ENCODE measurements at regions not wholly inside any gene's neighbourhood (a gene's known extent, or its start where the extent isn't known, plus 50 kb on each side); places are given as distances from the start of the nearest gene placed in this dataset.
A peak's percentile ranks its signal among the peaks of the same experiment; 100 is the strongest.

- TF ChIP-seq WRNIP1 (IDR thresholded peaks at IDR 0.05; ENCODE audit: borderline replicate concordance, low read depth, low read length), result no peak
Measured at GRCh38 chr12:28645436-28645835, 455.2 kb downstream of the CCDC91 start (continued).

GRCh38 chr12:28645891-28646290 lies 455.6 kb downstream of the CCDC91 start:
- RAD21 ChIA-PET (ENCODE audit: unreplicated experiment), result no interaction called here
- ATAC-seq, result 0 out of 3 replicates have a peak, but pooled peaks have one; percentile 19
- no peaks in the 10 kb centered on the region for H3K36me3 ChIP-seq (ENCODE audit: control insufficient read depth in 2 of 2, insufficient read depth in 2 of 2, low read length in 1 of 2)
- POLR2A ChIA-PET, result no interaction called here
- no TSS peak for BruUV-seq (replicated peaks)
- H3K4me2 ChIP-seq (ENCODE audit: control insufficient read depth, insufficient read depth), result no peak overlapping the region
- H3K79me2 ChIP-seq (ENCODE audit: control insufficient read depth, insufficient read depth, low read length), result no peaks in the 10 kb centered on the region
- H3K27ac ChIP-seq (ENCODE audit: control insufficient read depth, insufficient read depth), result no peak overlapping the region
- FAIRE-seq, result no peak
- no peak for DNase-seq (ENCODE audit: low read depth, low spot score)
- no peaks in the 10 kb centered on the region for H3K27me3 ChIP-seq (replicated peaks in 1 of 2; ENCODE audit: control insufficient read depth in 2 of 2, insufficient read depth in 2 of 2, low read length in 1 of 2)
- WGBS (ENCODE audit: insufficient coverage, insufficient replicate concordance, low lambda C conversion rate, missing lambda C conversion rate), result 72% methylated on average over 13 of the region's 13 CpGs
- no peaks in the 10 kb centered on the region for H4K20me1 ChIP-seq (ENCODE audit: control insufficient read depth, insufficient read depth)
- no peak overlapping the region for H2AFZ ChIP-seq (ENCODE audit: control insufficient read depth, low read depth, low read length)
- CTCF ChIA-PET, result no interaction called here
- H3K9ac ChIP-seq (ENCODE audit: control insufficient read depth, insufficient read depth, low read length), result no peak overlapping the region
- in situ Hi-C loops (cut with MboI), result no loop called here
- no peaks in the 10 kb centered on the region for H3K9me3 ChIP-seq (replicated peaks; ENCODE audit: control insufficient read depth, insufficient read depth, low read length)
- no peak overlapping the region for H3K4me3 ChIP-seq
- intact Hi-C loops (cut with micrococcal nuclease; ENCODE audit: unreplicated experiment), result no loop called here
- no peaks in the 10 kb centered on the region for H3K4me1 ChIP-seq (ENCODE audit: control insufficient read depth, insufficient read depth, low read length)
- SMC1A ChIA-PET (ENCODE audit: uncharacterized antibody, unreplicated experiment), result no interaction called here
- TF ChIP-seq BHLHE40 (IDR thresholded peaks at IDR 0.05; ENCODE audit: borderline replicate concordance in 1 of 2, low read depth in 2 of 2, low read length in 1 of 2) (no peak), REST (IDR thresholded peaks at IDR 0.05; ENCODE audit: low read depth, low read length) (no peak), RFX5 (IDR thresholded peaks at IDR 0.05; ENCODE audit: low read depth, low read length) (no peak), NFYA (IDR thresholded peaks at IDR 0.05; ENCODE audit: borderline replicate concordance, low read depth, low read length) (no peak), BCL11A (IDR thresholded peaks at IDR 0.05; ENCODE audit: low read depth, low read length) (no peak), CREB1 (IDR thresholded peaks at IDR 0.05; ENCODE audit: low read depth) (no peak), CEBPZ (IDR thresholded peaks at IDR 0.05; ENCODE audit: low read depth, low read length) (no peak), TCF3 (IDR thresholded peaks at IDR 0.05; ENCODE audit: borderline replicate concordance, insufficient read depth, low read depth, low read length) (no peak), MEF2B (IDR thresholded peaks at IDR 0.05; ENCODE audit: partially characterized antibody, poor library complexity, severe bottlenecking) (no peak), JUND (IDR thresholded peaks at IDR 0.05; ENCODE audit: low read depth, low read length) (no peak), SIX5 (IDR thresholded peaks at IDR 0.05; ENCODE audit: low read depth, low read length, severe bottlenecking) (no peak), CHD4 (IDR thresholded peaks at IDR 0.05) (no peak), HSF1 (IDR thresholded peaks at IDR 0.05; ENCODE audit: low read depth, low read length) (no peak), SMARCA5 (IDR thresholded peaks at IDR 0.05) (no peak), ETV6 (conservative IDR thresholded peaks at IDR 0.05 in 1 of 2, IDR thresholded peaks at IDR 0.05 in 1 of 2; ENCODE audit: borderline replicate concordance in 1 of 2, low read depth in 1 of 2) (no peak)
